ENCODE measurements at regions not wholly inside any gene's neighbourhood (a gene's known extent, or its start where the extent isn't known, plus 50 kb on each side); places are given as distances from the start of the nearest gene placed in this dataset.

GRCh38 chr18:45494811-45495210, 120.5 kb upstream of the SLC14A2 start:
- dilution Hi-C loops (cut with MboI; ENCODE audit: extremely low pct_ligation_motif_present, low sequenced_read_pairs) (no loop called here), intact Hi-C loops (cut with micrococcal nuclease) (no loop called here)
- no peak overlapping the region for H3K9ac ChIP-seq (replicated peaks; ENCODE audit: extremely low read depth, insufficient read depth, low read length)
- ChIA-PET CTCF (no interaction called here), POLR2A (no interaction called here)
- H3K79me2 ChIP-seq (ENCODE audit: control insufficient read depth, insufficient read depth, low read length) = no peaks in the 10 kb centered on the region
- no peak overlapping the region for H3K4me3 ChIP-seq (replicated peaks in 1 of 3; ENCODE audit: insufficient read depth in 1 of 3, low read depth in 1 of 3, low read length in 3 of 3)
- H3K36me3 ChIP-seq (ENCODE audit: control insufficient read depth in 2 of 2, extremely low read depth in 1 of 2, insufficient read depth in 2 of 2, low read length in 2 of 2) = no peaks in the 10 kb centered on the region
- no peak overlapping the region for H2AFZ ChIP-seq (ENCODE audit: low read depth, low read length)
- H3K4me2 ChIP-seq (ENCODE audit: insufficient read depth, low read length) = no peak overlapping the region
- no peak for FAIRE-seq
- DNase-seq (ENCODE audit: low read depth, low spot score) = no peak
- H4K20me1 ChIP-seq (replicated peaks; ENCODE audit: control insufficient read depth, extremely low read depth, insufficient read depth, low read length) = no peaks in the 10 kb centered on the region
- H3K27me3 ChIP-seq (ENCODE audit: control insufficient read depth in 2 of 2, insufficient read depth in 2 of 2, low read length in 2 of 2) = no peaks in the 10 kb centered on the region
- H3K4me1 ChIP-seq (ENCODE audit: control insufficient read depth, extremely low read depth, insufficient read depth, low read length) = no peaks in the 10 kb centered on the region
- H3K27ac ChIP-seq (ENCODE audit: insufficient read depth, low read depth, low read length) = no peak overlapping the region
- H3K9me1 ChIP-seq (replicated peaks; ENCODE audit: control insufficient read depth, extremely low read depth, insufficient read depth, low read length) = no peaks in the 10 kb centered on the region
- TF ChIP-seq MYC (IDR thresholded peaks at IDR 0.05; ENCODE audit: low read depth, low read length) = no peak
- no peak for TF ChIP-seq JUN (IDR thresholded peaks at IDR 0.05; ENCODE audit: borderline replicate concordance, insufficient read depth, insufficient read length, low read depth)
- TF ChIP-seq POLR2A (IDR thresholded peaks at IDR 0.05; ENCODE audit: low read depth, low read length) = no peak
- no peak for TF ChIP-seq MAX (IDR thresholded peaks at IDR 0.05; ENCODE audit: insufficient read depth, insufficient read length)
- no peak for TF ChIP-seq FOS (IDR thresholded peaks at IDR 0.05; ENCODE audit: borderline replicate concordance, insufficient read depth, low read length)
- TF ChIP-seq EZH2 (IDR thresholded peaks at IDR 0.05; ENCODE audit: borderline replicate concordance, low read depth, low read length, severe bottlenecking) = no peak
- TF ChIP-seq GATA2 (IDR thresholded peaks at IDR 0.05; ENCODE audit: insufficient read depth, insufficient read length, low read depth, low read length) = no peak
- TF ChIP-seq CTCF (IDR thresholded peaks at IDR 0.05; ENCODE audit: extremely low read depth in 1 of 2, insufficient read depth in 1 of 2, low read depth in 1 of 2, low read length in 2 of 2) = no peak
- TF ChIP-seq POLR2AphosphoS5 (IDR thresholded peaks at IDR 0.05; ENCODE audit: insufficient read depth, low read depth, low read length) = no peak
- no TSS peak for BruUV-seq (replicated peaks)
- no peaks in the 10 kb centered on the region for H3K9me3 ChIP-seq (replicated peaks; ENCODE audit: control insufficient read depth, insufficient read depth, low read length)

Data from endothelial cell of umbilical vein (primary cell).